Endothelial cell of umbilical vein (primary cell): ENCODE measurements at regions not wholly inside any gene's neighbourhood (a gene's known extent, or its start where the extent isn't known, plus 50 kb on each side); places are given as distances from the start of the nearest gene placed in this dataset.

Experiments
- BruUV-seq: library from RNA; stranded (reverse); fragments of 400-500 nt; replicated peaks from 2 replicates; lab custom pipeline; 2021; lab: Mats Ljungman, UMichigan
- CTCF ChIA-PET: fragments of 300-600, 350-600 bp; sonication (Branson Sonifier 250); formaldehyde crosslinking; loops from one replicate; lab custom pipeline; 2021; ENCODE audit warnings: antibody characterized with exemption, inconsistent platforms; lab: Charles Lee
- POLR2A ChIA-PET: fragments of 300-600, 350-600 bp; sonication (Branson Sonifier 250); formaldehyde crosslinking; loops from one replicate; lab custom pipeline; 2021; ENCODE audit warnings: antibody characterized with exemption, inconsistent platforms; lab: Charles Lee
- DNase-seq: peaks from one replicate; pipeline ENCODE4 v3.0.0-alpha.2; 2011; ENCODE audit warnings: low read depth, low spot score
- FAIRE-seq: peaks from 2 replicates; lab custom pipeline; 2011; peaks lifted over from hg19 to GRCh38; lab: Jason Lieb, UNC
- H2AFZ ChIP-seq: 2 replicates; pipeline ENCODE4 v1.6.0; 2012; ENCODE audit warnings: low read depth, low read length, control low read depth, inconsistent platforms
- H3K27ac ChIP-seq: 2 replicates; pipeline ENCODE4 v1.5.1; 2011; ENCODE audit warnings: low read depth, mild to moderate bottlenecking, control low read depth, low read length, moderate library complexity; ENCODE audit not compliant: insufficient read depth
- H3K27me3 ChIP-seq, 2 experiments: 2 replicates each; pipeline versions ENCODE4 v1.6.0 to v1.6.1; 2011; ENCODE audit warnings: low read length in 2 of 2, mixed read lengths in 1 of 2; ENCODE audit not compliant: control insufficient read depth in 2 of 2, insufficient read depth in 2 of 2
- H3K36me3 ChIP-seq, 2 experiments: 2 replicates in 1 of 2; 3 replicates in 1 of 2; pipeline ENCODE4 v1.5.1; 2011; ENCODE audit warnings: low read length in 2 of 2, mild to moderate bottlenecking in 1 of 2, moderate library complexity in 1 of 2; ENCODE audit not compliant: control insufficient read depth in 2 of 2, insufficient read depth in 2 of 2; ENCODE audit errors: extremely low read depth in 1 of 2
- H3K4me1 ChIP-seq: 3 replicates; pipeline ENCODE4 v1.5.1; 2011; ENCODE audit warnings: mild to moderate bottlenecking, low read length; ENCODE audit not compliant: control insufficient read depth, insufficient read depth; ENCODE audit errors: extremely low read depth
- H3K4me2 ChIP-seq: 2 replicates; pipeline ENCODE4 v1.6.1; 2011; ENCODE audit warnings: low read length, control low read depth, mixed read lengths; ENCODE audit not compliant: insufficient read depth
- H3K4me3 ChIP-seq, 3 experiments: fragments of 200-600 bp in 1 of 3; sonication (generic), shearing (Covaris generic) in 1 of 3; replicated peaks in 1 of 3; 2 replicates each; pipeline ENCODE4 v1.5.1; 2011 to 2016; ENCODE audit warnings: control low read depth in 3 of 3, low read length in 3 of 3, mild to moderate bottlenecking in 2 of 3, inconsistent platforms in 1 of 3, low read depth in 1 of 3, moderate library complexity in 1 of 3; ENCODE audit not compliant: insufficient read depth in 1 of 3
- H3K79me2 ChIP-seq: 2 replicates; pipeline ENCODE4 v1.6.0; 2012; ENCODE audit warnings: low read length, inconsistent platforms; ENCODE audit not compliant: control insufficient read depth, insufficient read depth
- H3K9ac ChIP-seq: replicated peaks from 2 replicates; pipeline ENCODE3; 2011; ENCODE audit warnings: low read length, control low read depth; ENCODE audit not compliant: insufficient read depth; ENCODE audit errors: extremely low read depth
- H3K9me1 ChIP-seq: replicated peaks from 3 replicates; pipeline ENCODE4 v1.6.0; 2011; ENCODE audit warnings: mild to moderate bottlenecking, low read length; ENCODE audit not compliant: control insufficient read depth, insufficient read depth; ENCODE audit errors: extremely low read depth
- H3K9me3 ChIP-seq: replicated peaks from 2 replicates; pipeline ENCODE4 v1.5.1; 2012; ENCODE audit warnings: low read length, inconsistent platforms; ENCODE audit not compliant: control insufficient read depth, insufficient read depth
- H4K20me1 ChIP-seq: replicated peaks from 2 replicates; pipeline ENCODE3; 2011; ENCODE audit warnings: mild to moderate bottlenecking, low read length; ENCODE audit not compliant: control insufficient read depth, insufficient read depth; ENCODE audit errors: extremely low read depth
- EZH2 ChIP-seq: IDR thresholded peaks from 2 replicates; pipeline ENCODE4 v1.6.1; 2012; ENCODE audit warnings: borderline replicate concordance, low read depth, mild to moderate bottlenecking, moderate library complexity, low read length, inconsistent platforms; ENCODE audit not compliant: severe bottlenecking
- FOS ChIP-seq: IDR thresholded peaks from 2 replicates; pipeline ENCODE4 v1.6.1; 2011; ENCODE audit warnings: mild to moderate bottlenecking, low read length, moderate library complexity, borderline replicate concordance; ENCODE audit not compliant: insufficient read depth
- JUN ChIP-seq: IDR thresholded peaks from 2 replicates; pipeline ENCODE4 v1.6.1; 2011; ENCODE audit warnings: borderline replicate concordance, low read depth; ENCODE audit not compliant: insufficient read length, insufficient read depth
- MAX ChIP-seq: IDR thresholded peaks from 2 replicates; pipeline ENCODE4 v1.6.1; 2011; ENCODE audit not compliant: insufficient read depth, insufficient read length
- POLR2A ChIP-seq: IDR thresholded peaks from 2 replicates; pipeline ENCODE4 v1.6.1; 2012; ENCODE audit warnings: low read depth, mild to moderate bottlenecking, control low read depth, low read length
- POLR2AphosphoS5 ChIP-seq: IDR thresholded peaks from 2 replicates; pipeline ENCODE4 v1.6.1; 2012; ENCODE audit warnings: low read depth, mild to moderate bottlenecking, control low read depth, low read length, moderate library complexity; ENCODE audit not compliant: insufficient read depth
- dilution Hi-C: fragments of 300-500 bp; cut with MboI; formaldehyde crosslinking; loops from one replicate; pipeline ENCODE4 v1.15.0; 2019; ENCODE audit warnings: low sequenced_read_pairs; ENCODE audit not compliant: extremely low pct_ligation_motif_present
- intact Hi-C: fragments of 100-400 bp; cut with micrococcal nuclease; formaldehyde crosslinking; loops from one replicate; pipeline ENCODE4 v1.10.0; 2022
- TF ChIP-seq, protein P1 (sequence below), 2 donors: IDR thresholded peaks; 1 replicate in 1 of 2; 2 replicates in 1 of 2; pipeline ENCODE4 v1.5.1; 2011; ENCODE audit warnings: low read length in 2 of 2, mild to moderate bottlenecking in 2 of 2, moderate library complexity in 2 of 2, control low read depth in 1 of 2, inconsistent platforms in 1 of 2, low read depth in 1 of 2; ENCODE audit not compliant: insufficient read depth in 1 of 2; ENCODE audit errors: extremely low read depth in 1 of 2

DNA sequence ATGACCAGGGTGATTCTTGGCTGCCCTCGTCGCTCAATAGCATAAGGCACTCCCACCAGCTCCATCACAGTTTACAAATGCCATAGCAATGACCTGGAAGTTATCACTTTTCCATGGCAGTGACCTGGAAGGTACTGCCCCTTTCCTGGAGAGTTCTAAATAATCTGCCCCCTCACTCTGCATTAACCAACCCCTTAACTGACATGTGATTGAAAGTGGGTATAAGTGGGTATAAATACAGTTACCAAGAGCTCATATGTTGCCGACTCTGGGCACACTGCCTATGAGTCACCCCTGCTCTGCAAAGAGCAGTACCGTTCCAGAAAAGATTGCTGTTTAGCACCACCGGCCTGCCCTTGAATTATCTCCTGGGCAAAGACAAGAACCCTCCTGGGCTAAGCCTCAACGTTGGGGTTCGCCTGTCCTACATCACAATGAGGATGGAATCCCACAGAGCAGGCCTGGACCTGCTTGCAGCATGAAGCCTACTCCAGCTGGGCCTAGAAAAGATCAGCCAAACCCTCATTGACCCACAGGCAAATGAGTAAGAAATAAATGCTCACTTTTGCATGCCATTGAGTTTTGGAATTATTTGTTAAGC is 95.2 kb upstream of the SEC14L1 start:
- H3K9me1 ChIP-seq = no peaks in the 10 kb centered on the region
- TF ChIP-seq POLR2A (no peak), EZH2 (no peak), JUN (no peak), MAX (no peak), POLR2AphosphoS5 (no peak), FOS (no peak)
- TF ChIP-seq, protein P1, sequence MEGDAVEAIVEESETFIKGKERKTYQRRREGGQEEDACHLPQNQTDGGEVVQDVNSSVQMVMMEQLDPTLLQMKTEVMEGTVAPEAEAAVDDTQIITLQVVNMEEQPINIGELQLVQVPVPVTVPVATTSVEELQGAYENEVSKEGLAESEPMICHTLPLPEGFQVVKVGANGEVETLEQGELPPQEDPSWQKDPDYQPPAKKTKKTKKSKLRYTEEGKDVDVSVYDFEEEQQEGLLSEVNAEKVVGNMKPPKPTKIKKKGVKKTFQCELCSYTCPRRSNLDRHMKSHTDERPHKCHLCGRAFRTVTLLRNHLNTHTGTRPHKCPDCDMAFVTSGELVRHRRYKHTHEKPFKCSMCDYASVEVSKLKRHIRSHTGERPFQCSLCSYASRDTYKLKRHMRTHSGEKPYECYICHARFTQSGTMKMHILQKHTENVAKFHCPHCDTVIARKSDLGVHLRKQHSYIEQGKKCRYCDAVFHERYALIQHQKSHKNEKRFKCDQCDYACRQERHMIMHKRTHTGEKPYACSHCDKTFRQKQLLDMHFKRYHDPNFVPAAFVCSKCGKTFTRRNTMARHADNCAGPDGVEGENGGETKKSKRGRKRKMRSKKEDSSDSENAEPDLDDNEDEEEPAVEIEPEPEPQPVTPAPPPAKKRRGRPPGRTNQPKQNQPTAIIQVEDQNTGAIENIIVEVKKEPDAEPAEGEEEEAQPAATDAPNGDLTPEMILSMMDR (IDR thresholded peaks at IDR 0.05; ENCODE audit: extremely low read depth in 1 of 2, insufficient read depth in 1 of 2, low read depth in 1 of 2, low read length in 2 of 2) = no peak
- DNase-seq (no peak), FAIRE-seq (no peak)
- dilution Hi-C loops = no loop called here
- no peaks in the 10 kb centered on the region for H3K36me3 ChIP-seq
- BruUV-seq = no TSS peak
- H3K27ac ChIP-seq = no peak overlapping the region
- no peaks in the 10 kb centered on the region for H4K20me1 ChIP-seq
- H3K9ac ChIP-seq = no peak overlapping the region
- H2AFZ ChIP-seq = no peak overlapping the region
- no peaks in the 10 kb centered on the region for H3K4me1 ChIP-seq
- CTCF ChIA-PET = interaction anchor here (0.8 to 8.4 kb wide), 2 partner anchors 11 to 19 kb away, joined by 3 to 83 read pairs; no protein-coding TSS in a partner anchor
- H3K9me3 ChIP-seq = no peaks in the 10 kb centered on the region
- intact Hi-C loops = no loop called here
- H3K79me2 ChIP-seq = no peaks in the 10 kb centered on the region
- no peak overlapping the region for H3K4me2 ChIP-seq
- H3K4me3 ChIP-seq = no peak overlapping the region
- POLR2A ChIA-PET = no interaction called here
- peaks cover 0 to 6% of the 10 kb centered on the region in 2 experiments for H3K27me3 ChIP-seq
